T-helper 2 cell (primary cell): ENCODE measurements at regions not wholly inside any gene's neighbourhood (a gene's known extent, or its start where the extent isn't known, plus 50 kb on each side); places are given as distances from the start of the nearest gene placed in this dataset.

ENCODE experiments used
- DNase-seq, 5 experiments: peaks; one replicate each; pipeline versions ENCODE4 v3.0.0 to v3.0.0-alpha.2; 2012 to 2022

GRCh38 chr5:89988129-89988810 lies 421.3 kb downstream of the CETN3 start:
- no peak for DNase-seq

DNA sequence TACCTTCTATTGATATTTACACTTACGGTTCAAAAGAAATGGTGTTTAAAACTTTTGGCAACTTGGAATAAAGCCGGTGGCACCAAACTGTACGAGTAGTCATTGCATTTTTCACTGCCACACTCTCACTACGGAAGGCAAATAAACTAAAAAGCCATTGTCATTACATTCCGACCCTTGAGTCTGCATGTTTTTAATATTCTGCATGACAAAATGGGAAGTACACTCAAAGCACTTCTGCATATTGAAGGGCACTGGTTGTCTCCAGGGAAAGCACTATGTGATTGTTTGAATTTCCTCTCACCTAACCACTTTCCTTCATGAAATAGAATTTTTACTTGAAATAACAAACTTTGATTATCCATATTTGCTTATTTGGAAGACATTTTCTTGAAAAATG lies 426.3 kb downstream of the CETN3 start:
- DNase-seq: no peak

GRCh38 chr5:89981878-89982773 lies 427.4 kb downstream of the CETN3 start:
- DNase-seq: no peak

GRCh38 chr5:89981021-89981420 lies 428.5 kb downstream of the CETN3 start:
- no peak for DNase-seq

DNA sequence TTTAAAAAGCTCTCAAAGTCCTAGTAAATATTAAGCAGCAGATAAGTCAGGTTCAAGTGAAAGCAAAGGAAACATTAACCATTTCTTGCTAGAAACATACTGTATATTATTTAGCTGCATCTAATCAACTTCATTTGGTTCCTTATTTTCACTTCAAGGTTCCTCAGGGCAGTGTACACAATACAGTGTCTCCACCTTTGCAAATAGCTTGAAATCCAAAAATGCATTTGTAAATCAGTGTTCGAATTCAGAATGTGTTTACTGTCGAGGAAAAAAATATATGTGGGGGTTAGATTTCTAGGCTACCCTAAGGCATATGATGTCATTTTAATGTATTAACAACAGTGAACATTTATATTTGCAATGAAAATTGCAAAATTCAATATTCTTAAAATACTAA lies 436.0 kb downstream of the CETN3 start:
- no peak for DNase-seq

DNA sequence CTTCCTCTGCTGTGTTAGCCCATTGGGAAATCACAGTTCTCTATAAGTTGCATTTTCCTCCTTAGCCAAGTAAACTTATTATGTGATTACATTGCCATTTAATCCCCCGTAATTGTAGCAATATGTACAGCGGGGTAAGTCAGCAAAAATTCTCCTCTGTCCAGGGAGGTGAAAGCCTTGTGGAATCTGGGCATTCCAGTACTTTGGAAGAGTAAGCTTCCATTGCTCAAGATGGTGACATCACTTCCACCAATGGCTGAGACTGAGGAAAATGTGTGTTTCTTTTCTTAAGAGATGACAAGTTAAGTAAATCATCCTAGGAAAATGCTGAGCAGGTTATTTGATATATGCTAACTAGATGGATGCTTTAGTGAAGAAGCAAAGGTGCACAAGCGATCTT lies 436.7 kb downstream of the CETN3 start:
- no peak for DNase-seq

DNA sequence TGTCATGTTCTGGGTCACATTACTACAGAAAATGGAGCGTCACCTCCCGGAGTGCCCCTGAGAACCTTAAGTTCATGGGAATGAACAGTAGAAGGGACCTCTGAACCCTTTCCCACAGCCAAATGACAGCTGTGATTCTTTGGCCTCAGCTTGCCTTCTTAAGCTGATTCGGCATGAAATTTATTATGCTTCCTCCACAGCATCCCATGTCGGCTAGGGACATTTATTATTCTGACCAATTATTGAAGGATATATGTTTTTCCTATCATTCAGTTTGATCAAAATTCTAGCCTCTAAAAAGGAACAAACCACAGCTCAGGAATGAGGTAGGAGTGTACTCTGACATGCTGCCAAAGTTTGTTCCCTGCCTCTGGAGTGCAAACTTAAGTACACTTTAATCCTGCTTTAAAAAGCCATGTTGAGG lies 440.6 kb downstream of the CETN3 start:
- DNase-seq: no peak

DNA sequence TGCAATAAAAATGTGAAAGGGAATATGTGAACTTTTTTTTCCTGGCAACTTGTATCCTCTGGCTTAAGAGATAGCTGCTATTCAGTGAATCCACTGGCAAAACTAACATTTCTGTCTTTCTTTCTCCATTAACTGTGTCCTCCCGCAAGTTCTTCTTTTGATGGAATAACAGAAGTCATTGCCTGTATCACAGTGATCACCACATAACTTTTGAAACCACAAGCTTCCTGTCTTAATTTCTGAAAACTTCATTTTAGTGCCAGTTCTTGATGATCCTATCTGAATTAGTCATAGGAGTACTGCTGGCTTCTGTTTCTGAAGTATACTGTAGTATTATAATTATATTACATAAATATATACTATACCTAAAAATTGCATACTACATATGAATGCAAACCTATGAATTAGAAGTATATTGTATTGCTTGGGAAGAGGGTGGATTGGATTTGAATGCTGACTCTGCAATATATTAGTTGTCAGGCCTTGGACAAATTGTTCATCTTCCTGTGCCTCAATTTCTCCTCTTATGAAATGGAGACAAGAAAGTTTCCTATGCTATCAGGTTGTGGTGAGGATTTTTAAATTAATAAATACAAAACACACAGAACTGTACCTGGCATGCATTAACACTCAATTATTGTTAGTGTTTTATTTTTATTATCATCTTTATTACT lies 441.6 kb downstream of the CETN3 start:
- DNase-seq: no peak

- no peak for DNase-seq
These were observed 452.7 kb downstream of the CETN3 start for GRCh38 chr5:89956838-89957237.

DNA sequence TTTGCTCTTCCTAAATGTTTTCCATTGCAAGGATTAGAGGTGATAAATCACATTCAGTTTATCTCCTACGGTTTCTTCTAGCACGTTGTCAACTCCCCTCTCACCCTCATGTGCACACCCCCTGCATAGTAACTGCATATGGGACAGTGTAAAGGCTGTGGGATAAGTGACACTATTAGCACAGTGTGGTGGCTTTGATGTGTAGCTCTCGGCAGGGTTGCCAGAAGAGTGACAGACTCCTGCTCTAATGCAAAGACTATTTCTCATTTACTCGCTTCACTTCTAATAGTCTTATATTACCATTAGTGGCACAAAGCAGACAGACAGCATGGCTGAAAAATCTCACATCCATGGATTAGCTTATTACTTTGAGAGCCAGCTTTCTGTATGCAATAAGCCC lies 454.6 kb downstream of the CETN3 start:
- no peak for DNase-seq

- DNase-seq: no peak
These were observed 457.7 kb downstream of the CETN3 start for GRCh38 chr5:89951876-89952275.

GRCh38 chr5:89950234-89950633 lies 459.3 kb downstream of the CETN3 start:
- no peak for DNase-seq

GRCh38 chr5:89948977-89949376 lies 460.6 kb downstream of the CETN3 start:
- DNase-seq: no peak

- no peak for DNase-seq
These were observed 462.6 kb downstream of the CETN3 start for GRCh38 chr5:89946916-89947315.

DNA sequence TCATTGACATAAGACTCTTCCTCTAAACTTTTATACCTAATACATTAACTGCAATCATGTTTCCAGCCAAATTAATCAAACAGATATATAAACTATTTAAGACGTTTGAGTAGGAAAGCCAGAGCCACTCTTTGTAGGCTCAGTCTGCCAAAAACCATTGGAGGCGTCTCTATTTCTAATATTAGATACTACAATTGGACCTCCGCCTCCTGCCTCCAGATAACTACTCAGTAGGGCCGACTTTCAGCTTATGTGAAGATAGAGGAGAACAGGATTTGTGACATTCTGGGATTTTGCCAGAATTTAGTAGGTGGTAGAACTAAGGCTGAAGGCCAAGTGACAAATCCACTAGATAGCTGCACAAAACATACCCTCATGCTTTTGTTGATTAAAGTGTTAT lies 463.0 kb downstream of the CETN3 start:
- DNase-seq: no peak

GRCh38 chr5:89942171-89942570 lies 467.4 kb downstream of the CETN3 start:
- no peak for DNase-seq

DNA sequence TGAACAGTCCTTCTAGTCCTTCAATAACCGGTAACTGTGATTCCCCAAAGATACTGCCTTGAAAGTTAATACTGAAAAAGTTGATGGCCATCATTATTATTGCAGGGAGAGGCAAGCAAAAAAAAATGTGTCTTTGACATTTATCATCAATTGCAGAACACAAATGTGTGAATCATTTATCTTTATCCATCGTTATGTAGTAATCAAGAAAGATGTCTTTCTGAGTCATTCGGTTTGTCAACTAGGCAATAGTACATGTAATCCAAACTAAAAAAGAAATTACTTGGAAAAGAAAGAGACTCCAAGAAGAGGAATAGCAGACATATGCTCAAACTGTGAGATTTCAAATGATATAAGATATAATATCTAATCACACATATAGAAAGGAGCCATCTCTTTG lies 473.0 kb downstream of the CETN3 start:
- no peak for DNase-seq

- no peak for DNase-seq
These were observed 475.5 kb downstream of the CETN3 start for GRCh38 chr5:89934069-89934468.

- DNase-seq: no peak
These were observed 476.8 kb downstream of the CETN3 start for GRCh38 chr5:89932771-89933181.

- no peak for DNase-seq
These were observed 478.8 kb downstream of the CETN3 start for GRCh38 chr5:89930591-89931392.

DNA sequence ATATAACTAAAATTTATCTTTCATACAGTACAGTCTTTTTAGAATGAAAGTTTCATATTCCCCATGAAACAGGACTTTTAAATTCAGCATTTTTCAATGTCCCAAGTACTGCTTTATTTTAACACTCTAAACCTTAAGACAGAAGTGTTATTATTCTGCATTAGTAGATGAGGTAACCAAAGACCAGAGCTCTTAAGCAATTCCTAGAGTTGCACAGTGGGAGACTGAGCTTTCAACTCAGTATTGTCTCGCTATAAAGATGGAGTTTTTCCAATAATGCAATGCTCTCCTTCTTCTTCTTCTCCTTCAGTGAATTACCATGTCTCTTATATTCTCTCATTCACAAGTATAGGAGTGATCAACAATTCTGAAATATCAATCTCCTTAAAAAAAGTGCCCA lies 479.7 kb downstream of the CETN3 start:
- no peak for DNase-seq

DNA sequence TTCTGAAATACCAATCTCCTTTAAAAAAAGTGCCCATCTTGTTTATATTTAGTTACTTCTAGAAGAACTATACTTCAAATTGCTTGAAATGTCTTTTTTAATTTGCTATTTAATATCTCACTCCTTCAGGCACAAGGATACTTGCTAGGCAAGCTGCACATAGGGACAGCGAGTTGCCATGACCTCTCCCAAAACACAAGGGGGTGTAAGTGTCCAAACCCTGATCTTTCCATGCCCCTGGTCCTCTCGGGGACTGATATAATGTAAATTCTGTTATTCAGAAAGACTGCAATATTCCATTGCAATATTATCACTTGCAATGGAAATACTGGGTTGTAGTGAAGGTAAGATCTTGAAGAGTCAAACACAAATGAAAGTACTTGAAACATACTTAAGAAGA lies 480.4 kb downstream of the CETN3 start:
- no peak for DNase-seq

DNA sequence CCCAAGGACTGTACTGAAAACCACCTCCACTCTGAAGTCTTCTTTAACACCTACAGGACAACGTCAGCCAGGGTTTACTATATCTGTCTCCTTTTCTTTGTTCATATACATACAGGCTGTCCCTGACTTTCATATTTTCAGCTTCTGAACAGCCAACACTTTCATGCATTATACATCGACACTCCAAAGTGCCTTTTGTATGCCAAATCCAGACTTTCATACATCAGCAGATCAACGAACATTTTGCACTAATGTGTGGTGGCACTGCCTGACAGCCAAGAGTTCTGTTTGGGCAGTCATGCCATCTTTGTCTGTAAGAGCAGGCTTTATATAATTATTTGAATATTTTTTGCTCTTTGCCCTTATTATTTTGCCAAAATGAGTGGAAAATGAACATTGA lies 487.4 kb downstream of the CETN3 start:
- DNase-seq: no peak
